Myocyte (in vitro differentiated cells): ENCODE measurements at regions not wholly inside any gene's neighbourhood (a gene's known extent, or its start where the extent isn't known, plus 50 kb on each side); places are given as distances from the start of the nearest gene placed in this dataset.

Experiments used
- DNase-seq: peaks from one replicate; pipeline ENCODE4 v3.0.0-alpha.2; 2012; ENCODE audit warnings: low read depth

DNA sequence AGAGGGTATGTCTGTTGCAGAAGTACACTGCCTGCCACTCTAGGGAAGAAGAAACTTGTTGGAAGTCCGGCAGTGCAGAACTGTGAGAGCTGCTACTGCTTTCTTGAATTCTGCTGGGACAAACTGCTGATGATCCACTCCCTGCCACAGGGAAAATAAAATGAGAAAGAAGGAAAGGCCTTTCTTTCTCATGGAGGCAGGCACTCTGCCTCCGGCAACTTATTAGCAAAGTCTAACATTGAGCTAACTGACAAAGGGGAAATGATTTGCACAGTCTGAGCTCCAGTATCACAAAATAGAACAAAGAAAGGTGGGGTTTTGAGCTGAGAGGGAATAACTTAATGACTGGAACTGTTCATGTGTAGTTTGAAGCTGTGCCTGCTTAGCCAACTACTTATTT is 134.6 kb downstream of the AASDHPPT start:
- DNase-seq = no peak

DNA sequence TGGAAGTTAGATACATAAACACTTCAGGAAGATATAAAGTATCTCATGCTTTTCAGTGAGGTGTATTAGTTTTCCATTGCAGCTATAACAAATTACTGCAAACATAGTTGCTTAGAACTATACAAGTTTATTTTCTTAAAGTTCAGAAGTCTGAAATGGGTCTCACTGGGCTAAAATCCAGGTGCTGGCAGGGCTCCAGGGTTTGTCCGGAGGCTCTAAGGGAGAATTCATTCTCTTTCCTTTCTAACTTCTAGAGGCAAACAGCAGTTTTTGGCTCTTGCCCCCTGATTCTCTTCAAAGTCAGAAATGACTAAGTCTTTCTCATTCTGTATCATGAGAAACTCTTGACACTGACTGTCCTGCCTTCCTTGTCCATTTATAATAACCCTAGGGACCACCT is 138.8 kb downstream of the AASDHPPT start:
- no peak for DNase-seq

DNA sequence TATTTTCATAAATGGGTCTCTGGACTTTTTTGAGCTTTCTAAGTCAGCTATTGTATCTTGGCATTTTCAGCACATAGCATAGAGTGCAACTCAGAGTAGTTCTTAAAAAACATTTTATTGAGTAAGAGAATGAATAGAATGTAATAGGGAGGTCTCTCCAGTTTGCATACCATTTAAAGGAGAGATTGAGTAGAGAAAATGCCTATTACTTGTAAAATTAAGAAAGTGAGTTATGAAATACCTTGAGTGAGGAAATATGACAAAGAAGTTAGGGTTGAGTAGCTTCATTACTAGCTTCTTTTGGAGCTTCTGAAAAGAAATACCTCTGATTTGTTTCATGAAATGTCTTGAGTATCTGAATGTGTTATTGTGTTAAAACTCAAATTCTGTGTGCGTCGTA is 140.0 kb downstream of the AASDHPPT start:
- no peak for DNase-seq

DNA sequence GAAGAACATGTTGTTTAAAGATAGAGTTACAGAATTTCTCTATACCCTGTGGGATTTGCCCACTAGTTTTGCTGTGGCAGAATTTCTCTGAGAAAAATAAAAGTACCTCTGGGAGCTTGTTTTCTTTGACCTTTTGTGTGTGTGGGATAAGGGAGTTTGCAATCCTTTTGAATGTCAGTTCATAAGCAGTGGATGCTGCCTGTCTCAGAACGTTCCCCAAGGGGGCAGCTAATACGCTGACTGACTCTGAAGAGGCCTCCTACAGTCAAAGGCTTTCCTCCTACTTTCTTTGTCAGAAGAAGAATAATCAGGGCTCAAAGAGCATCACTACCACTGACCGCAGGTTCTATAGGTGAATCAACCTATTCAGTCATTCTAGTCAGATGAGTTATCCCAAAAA is 140.6 kb downstream of the AASDHPPT start:
- no peak for DNase-seq

DNA sequence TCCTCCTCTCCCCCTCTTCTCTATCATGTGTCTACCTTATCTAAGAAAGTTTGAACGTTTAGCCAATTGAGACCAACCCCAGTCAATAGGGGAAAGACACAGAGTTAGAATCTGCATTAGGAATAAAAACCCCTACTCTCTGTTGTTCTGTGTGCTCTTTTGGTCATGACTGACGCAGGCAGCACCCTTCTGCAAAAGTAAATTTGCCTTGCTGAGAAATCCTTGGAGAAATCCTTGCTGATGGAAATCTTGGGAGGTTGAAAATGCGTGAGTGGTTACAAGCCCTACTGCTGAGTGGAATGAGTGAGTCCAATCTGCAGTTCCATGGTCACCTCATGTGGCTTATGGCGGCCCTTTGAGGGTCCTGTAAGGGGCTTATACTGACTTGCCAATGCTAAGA is 145.2 kb downstream of the AASDHPPT start:
- DNase-seq = no peak

DNA sequence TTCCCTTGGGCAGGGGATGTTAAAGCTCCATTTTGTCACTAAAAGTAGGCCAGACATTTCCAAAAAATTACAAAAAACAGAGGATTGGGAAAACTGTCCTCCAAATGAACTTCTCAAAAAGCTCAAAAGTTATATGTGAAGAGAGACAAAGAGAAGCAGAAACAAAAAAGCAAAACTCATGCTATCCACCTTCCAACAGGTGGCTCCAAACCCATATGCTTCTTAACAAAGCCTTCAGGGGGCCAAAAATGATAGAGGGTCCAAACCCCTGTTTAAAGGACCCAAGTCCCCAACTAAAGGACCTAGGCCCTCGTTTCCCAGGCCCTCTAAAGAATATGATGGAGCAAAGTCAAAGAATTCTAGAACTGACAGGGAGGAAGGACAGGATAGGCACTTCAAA is 146.7 kb downstream of the AASDHPPT start:
- DNase-seq = no peak

DNA sequence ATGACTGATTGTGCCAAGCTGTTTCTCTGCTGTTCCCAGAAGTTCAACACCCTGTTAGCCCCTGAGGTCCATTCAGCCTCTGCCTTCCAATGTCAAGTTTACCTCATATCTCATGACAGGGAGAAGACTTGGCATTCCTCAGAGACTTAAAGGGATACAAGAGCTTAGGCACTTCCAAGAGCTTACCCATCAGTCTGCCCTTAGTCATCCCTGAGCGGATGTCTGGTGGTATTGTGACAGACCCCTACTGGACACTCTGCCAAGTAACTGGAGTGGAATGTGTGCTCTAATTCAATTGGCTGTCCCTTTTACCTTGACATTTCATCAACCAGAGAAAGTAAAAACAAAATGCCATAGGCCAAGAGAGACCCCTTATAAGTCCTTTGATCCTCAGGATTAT is 151.5 kb downstream of the AASDHPPT start:
- no peak for DNase-seq

DNA sequence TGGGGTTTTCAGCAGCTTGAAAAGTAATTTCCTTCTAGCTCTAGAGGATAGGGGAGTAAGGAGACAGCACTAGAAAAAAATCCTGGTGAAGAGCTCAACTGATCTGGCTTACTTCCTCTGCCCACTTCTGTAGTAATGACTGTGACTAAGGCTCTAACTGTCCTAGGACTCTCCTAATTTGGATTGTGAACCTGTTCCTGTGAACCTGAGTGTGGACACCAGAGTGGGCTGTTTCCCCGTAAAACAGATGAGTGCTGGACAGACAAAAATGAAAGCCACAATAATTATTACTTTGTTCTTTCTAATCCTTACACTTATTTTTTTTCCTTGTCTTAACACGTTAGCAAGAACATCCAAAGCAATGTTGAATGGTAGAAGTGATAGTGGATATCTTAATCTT is 154.1 kb downstream of the AASDHPPT start:
- DNase-seq = peak; percentile 50

DNA sequence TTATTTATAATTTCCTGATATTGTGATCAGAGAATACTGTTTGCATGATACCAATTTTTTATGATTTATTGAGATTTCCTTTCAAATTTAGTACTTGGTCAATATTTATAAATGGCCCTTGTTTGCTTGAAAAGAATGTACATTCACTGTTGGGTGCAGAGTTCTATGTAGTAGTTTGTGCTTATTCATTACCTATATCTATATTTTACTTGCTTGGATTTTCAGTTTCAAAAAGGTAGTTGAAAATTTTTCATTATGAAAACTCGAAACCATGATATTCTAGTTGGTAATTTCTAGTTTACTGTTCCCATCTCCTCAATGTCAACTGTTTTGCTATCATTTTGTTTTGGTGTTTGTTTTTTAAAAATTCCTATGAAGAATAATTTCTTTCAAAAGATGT is 155.7 kb downstream of the AASDHPPT start:
- no peak for DNase-seq

DNA sequence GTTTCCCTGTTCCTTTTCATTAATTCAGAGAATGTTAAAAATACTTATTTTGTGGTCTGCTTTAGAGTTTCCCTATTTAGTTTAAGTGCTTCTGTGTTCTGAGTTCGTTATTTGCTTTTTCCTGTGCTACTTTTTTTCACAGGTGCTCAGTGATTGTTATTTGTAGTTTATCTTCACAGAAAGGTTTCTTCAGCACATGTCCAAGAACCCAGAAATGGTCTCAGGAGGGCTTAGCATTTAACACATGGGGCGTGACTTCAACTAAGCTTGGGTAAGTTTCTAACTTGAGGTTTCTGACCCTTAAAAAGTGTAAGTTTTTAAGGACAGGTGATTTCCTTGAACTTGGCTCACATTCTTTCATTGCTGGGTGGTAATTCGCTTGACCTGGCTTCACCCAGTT is 157.3 kb downstream of the AASDHPPT start:
- DNase-seq = no peak

DNA sequence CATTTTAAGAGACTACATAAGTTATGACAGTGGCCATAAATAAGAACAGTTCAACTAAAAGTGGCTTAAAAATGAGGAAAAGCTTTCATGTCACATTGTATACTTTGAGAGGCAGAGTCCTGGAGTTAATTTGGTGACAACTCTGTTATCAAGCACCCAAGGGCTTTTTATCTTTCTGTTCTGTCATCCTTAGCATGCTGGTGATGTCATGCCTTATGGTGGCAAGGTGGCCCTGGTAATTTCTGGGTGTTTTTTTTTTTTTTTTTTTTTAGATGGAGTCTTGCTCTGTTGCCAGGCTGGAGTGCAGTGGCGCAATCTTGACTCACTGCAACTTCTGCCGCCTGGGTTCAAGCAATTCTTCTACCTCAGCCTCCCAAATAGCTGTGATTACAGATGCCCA is 158.8 kb downstream of the AASDHPPT start:
- DNase-seq = no peak

DNA sequence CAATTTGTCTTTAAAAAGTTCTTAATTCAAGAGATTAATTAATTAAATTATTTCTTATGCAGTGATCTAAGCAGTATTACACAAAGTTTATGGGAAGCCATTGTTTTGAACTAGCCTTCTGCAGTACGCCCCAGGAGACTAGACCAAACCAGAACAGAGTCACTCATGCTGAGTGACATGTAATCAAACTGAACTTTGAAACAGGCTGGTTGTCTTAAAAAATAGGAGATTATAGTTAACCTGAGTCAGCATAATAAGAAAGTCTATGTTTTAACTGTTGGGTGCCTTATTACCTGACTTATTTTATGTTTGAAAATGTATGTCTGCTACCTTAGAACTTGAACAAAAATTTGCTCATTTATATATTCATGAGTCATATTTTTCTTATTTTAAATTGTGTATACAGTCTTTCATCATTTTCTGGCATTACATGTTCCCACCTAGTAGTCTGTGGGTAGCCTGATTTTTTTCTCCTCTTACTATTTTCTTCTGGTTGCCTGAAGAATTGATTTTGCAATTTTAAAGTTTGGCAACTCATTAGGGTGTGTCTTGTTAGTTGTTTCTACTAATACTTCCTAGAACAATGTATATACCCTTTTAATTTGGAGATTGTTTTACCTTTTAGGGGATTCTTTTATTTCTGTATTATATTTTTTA is 161.4 kb downstream of the AASDHPPT start:
- no peak for DNase-seq

DNA sequence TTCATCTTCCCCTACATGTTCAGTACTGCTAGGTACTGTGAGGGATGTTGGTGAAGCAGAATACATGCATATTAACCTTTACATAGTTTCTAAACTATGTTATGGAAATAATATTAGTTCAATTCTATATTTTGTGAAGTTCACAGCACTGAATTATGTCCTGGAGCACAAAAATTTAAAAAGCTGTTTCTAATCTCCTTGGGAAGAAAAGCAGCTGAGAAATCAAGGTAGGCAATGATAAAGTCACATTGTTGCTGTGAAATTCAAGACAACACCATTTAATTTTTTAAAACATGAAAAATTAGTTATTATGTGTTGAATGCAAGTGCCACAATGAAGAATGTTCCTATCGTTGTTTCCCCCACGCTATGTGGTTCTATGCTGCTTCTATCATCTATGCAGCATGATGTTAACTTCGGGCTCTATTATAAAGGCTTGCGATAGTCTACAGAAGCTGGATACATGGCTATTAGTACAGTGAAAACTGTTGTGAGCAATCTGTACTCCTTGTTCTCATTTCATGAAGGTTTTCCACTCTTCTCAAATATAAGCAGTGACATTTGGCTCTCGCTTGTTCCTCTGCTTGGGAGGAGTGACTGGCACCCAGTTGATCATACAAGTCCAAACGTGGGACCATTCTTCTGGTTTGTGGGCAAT is 164.3 kb downstream of the AASDHPPT start:
- DNase-seq = no peak

DNA sequence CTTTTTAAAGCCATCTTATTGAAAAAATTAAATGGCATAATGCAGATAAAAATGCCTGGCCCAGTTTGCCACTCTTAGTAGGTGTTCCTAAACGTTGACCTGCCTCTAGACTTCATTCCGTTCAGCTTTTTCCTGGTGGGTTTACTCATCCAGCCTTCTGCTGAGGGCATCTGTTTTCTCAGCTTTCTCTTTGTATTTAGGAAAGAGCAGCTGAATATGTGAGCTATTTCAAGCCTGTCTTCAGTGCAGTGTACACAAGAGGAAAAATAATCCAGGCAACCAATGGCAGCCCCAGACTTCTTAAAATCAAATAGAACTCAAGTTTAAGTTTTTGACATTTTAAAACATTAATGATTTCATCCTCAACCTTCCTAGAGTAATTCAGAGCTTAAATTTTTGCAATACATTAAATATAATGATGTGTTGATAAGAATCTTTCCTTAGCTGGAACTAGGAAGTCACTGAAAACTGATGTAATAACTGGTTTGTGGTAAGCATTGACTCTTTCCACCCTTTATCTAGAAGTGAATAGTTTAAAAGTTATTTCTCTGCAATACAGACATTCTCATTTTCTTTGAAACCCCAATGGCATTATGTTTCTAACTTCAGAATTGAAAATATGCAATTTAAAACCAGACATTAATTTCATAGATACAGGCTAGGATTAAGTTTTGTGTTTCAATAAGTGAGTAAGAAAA is 165.4 kb downstream of the AASDHPPT start:
- DNase-seq = peak; percentile 55

DNA sequence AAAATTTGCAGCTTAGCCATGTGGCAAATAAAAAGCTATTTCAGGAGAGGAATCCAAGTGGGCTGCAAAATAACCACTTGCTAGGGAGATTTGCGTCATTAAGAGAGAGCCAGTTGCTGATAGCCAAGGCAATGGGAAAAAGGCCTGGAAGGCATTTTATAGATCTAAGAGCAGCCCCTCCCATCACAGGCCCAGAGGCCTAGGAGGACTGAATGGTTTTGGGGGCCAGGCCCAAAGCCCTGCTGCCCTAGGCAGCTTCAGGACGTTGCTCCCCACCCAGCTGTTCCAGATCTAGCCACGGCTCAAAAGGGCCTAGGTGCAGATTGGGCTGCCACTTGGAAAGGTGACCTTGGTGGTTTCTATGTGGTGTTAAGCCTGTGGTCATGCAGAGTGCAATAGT is 169.0 kb downstream of the AASDHPPT start:
- no peak for DNase-seq

DNA sequence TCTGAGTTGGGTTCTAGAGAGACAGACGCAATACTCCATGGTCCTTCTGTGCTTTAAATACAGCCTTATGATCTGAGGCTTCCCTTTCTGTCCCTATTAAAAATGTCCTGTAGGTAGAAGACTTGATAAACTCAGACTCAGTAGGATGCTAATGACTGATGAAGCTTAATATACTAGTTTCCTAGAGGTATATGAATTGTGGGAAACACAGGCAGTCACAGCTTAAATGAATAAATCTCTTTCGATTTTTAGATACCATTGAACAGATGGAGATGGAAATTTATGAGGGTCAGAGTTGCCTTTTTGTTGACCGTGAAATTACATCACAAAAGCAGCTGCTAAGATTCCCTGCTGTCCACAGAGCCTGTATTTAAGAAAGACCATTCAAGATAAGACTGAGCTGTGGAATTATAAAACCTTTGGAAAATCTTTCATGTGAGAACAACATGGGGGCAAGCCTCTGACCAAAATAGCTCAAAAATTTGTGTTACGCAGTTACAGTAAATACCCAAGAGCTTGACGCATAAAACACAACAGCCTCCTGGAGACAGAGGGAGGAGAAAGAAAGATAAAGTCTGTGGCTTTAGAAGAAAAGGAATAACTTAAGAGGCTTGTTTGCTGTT is 172.3 kb downstream of the AASDHPPT start:
- peak; percentile 47 for DNase-seq

DNA sequence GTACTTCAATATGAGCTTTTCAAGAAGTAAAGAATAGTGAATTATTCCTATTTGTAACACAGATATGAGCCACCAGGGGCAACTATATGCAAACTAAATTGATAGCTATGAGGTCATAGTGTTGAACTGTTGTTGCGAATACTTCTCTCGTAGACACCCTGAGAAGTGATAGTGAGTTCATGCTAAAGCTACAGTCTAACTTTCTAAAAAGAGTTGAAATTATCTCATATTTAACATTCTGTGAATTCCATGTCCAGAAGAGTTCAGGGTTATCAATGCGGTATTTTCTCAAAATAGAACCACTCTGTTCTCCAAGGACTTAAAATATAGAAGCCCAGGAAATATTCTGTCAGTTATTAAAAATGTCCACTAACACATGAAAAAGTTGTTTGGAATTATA is 185.4 kb downstream of the AASDHPPT start:
- DNase-seq = no peak

DNA sequence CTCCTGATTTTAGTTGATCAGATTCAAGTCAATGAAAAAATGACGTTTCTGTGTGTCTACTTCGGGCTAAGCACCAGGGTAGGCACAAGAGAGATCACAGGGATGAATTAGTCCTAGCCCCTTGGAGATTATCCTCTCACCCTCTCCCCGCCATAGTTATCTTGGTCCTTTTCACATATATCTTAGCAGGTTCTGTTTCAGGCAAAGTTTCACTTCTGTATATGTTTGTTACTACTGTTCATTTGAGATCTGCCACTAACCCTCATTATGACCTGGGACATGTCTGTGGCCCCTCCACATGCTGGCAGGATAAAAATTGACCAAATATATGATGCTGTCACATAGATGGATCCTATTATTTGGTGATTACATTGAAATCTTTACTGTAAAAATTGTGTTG is 186.1 kb downstream of the AASDHPPT start:
- DNase-seq = no peak

DNA sequence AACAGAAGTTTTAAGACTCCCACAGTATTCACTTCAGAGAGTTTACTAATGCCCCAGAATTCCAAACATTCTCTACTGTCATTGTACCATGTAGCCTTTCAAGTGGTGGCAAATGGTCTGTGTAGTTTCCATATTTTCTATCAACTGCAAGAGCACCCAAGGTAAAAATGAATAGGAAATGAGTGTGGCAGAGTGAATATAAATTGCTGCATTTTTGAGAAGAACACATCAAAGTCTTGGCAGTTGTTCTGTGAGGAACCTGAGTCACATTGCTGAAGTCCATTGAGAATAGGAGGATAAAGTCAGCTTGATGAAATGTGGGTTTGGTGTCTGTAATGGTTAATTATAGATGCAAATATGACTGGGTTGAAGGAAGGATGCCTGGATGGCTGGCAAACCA is 193.6 kb downstream of the AASDHPPT start:
- DNase-seq = peak; percentile 45

DNA sequence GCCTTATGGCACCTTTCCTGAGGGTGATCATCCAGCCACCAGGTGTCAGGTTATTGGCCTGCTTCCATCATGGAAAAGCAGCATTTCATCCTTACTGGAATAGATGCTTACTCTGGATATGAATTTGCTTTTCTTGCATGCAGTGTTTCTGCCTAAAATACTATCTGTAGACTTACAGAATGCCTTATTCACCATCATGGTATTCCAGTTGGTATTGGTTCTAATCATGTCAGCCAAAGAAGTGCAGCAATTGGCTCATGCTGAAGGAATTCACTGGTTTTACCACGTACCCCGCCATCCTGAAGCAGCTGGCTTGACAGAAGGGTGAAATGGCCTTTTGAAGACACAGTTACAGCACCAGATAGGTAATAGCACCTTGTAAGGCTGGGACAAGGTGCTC is 194.2 kb downstream of the AASDHPPT start:
- peak; percentile 66 for DNase-seq

DNA sequence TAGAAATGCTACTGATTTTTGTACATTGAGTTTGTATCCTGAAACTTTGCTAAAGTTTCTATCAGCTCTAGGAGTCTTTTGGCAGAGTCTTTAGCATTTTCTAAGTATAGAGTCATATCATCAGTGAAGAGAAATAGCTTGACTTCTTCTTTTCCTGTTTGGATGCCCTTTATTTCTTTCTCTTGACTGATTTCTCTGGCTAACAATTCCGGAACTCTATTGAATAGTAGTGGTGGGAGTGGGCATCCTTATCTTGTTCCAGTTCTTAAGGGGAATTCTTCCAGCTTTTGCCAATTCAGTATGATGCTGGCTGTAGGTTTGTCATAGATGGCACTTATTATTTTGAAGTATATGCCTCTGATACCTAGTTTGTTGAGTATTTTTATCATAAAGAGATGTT is 197.7 kb downstream of the AASDHPPT start:
- no peak for DNase-seq

DNA sequence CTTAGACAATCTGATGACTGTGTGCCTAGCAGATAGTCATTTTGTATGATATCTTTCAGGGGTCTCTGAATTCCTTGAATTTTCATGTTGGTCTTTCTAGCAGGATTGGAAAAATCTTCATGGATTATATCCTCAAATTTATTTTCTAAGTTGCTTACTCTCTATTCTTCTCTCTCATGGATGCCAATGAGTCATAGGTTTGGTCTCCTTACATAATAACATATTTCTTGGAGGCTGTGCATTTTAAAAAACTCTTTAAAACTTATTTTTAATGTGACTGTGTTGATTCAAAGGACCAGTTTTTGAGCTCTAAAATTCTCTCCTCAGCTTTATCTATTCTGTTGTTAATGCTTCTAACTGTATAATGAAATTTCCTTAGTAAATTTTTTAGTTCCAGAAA is 198.7 kb downstream of the AASDHPPT start:
- DNase-seq = no peak
